Stimulated activated naive B cell treated with anti-CD40 and anti-IgM and Interleukin-4, amounts not matched to agents 10 μg/mL and 1 μg/mL and 100 μg/mL, for 72 hours (primary cell): ENCODE measurements at regions not wholly inside any gene's neighbourhood (a gene's known extent, or its start where the extent isn't known, plus 50 kb on each side); places are given as distances from the start of the nearest gene placed in this dataset.

ENCODE experiments used
- ATAC-seq, 2 donors: fragments of 150-1000 bp; cut with Tn5 transposase; replicated peaks; 2 replicates each; pipeline ENCODE4 v1.10.0; 2021; ENCODE audit warnings: moderate library complexity in 1 of 2
- DNase-seq: peaks from one replicate; pipeline ENCODE4 v3.0.0; 2021
- H3K27ac Mint-ChIP-seq: one replicate; pipeline ENCODE4 v1.8.0; 2022; ENCODE audit warnings: mild to moderate bottlenecking, mixed read lengths
- H3K27me3 Mint-ChIP-seq, 2 donors: one replicate each; pipeline ENCODE4 v1.8.0; 2022; ENCODE audit warnings: mixed read lengths in 2 of 2
- H3K36me3 Mint-ChIP-seq, 2 donors: one replicate each; pipeline ENCODE4 v1.8.0; 2022; ENCODE audit warnings: mixed read lengths in 2 of 2, mild to moderate bottlenecking in 1 of 2
- H3K4me1 Mint-ChIP-seq, 2 donors: one replicate each; pipeline ENCODE4 v1.8.0; 2022; ENCODE audit warnings: mixed read lengths in 2 of 2, mild to moderate bottlenecking in 1 of 2
- H3K4me3 Mint-ChIP-seq, 2 donors: one replicate each; pipeline ENCODE4 v1.8.0; 2022; ENCODE audit warnings: mild to moderate bottlenecking in 2 of 2, mixed read lengths in 2 of 2, moderate library complexity in 1 of 2
- H3K9me3 Mint-ChIP-seq, 2 donors: one replicate each; pipeline ENCODE4 v1.8.0; 2022; ENCODE audit warnings: mixed read lengths in 2 of 2, mild to moderate bottlenecking in 1 of 2

DNA sequence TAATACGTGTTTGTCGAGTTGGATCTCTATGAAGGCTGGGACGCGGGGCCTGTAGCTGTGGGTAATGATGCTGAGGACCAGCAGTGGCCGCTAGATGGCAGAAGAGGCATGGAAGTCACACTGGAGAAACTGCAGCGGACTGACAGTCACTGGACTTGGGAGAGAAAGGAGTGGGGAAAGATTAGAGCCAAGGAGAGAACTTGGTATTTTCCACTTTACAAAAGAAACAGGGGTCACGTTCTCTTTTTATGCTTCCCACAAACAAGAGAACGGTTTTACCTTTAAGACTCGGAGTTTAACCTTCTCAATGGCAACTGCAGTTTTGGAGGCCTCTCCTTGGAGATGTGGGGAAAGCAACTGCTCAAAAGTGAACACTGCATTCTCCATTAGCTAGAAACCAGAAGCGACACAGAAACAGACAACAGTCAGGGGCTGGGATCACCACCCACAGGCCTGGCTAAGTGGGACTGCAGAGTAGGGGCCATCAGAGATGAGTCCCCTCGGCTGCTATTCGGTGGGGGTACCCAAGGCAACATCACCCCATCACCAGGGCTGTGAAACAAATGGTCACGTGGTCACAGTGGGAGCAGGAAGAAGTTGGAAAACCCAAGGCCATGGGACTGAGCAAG, 51.1 kb upstream of the EDEM3 start:
- Mint-ChIP-seq H3K9me3 (no peaks in the 10 kb centered on the region), H3K27me3 (no peaks in the 10 kb centered on the region), H3K27ac (no peak overlapping the region), H3K4me1 (peaks cover 12 to 15% of the 10 kb centered on the region in 2 donors), H3K4me3 (peak overlapping the region in 1 of 2 donors; percentile 4), H3K36me3 (peaks cover 2 to 15% of the 10 kb centered on the region in 2 donors)
- DNase-seq (peak; percentile 65), ATAC-seq (peak; percentile 93 to 96)
